HEK293 (cell line): ENCODE measurements at regions not wholly inside any gene's neighbourhood (a gene's known extent, or its start where the extent isn't known, plus 50 kb on each side); places are given as distances from the start of the nearest gene placed in this dataset.

Source experiments
- CTCF ChIA-PET: fragments of 350-600 bp; formaldehyde crosslinking; extraction: SDS; loops from one replicate; lab custom pipeline; 2021; ENCODE audit warnings: antibody characterized with exemption; lab: Yijun Ruan, JAX
- POLR2A ChIA-PET: fragments of 300-600 bp; formaldehyde crosslinking; extraction: SDS; loops from one replicate; lab custom pipeline; 2020; ENCODE audit warnings: antibody characterized with exemption, inconsistent platforms; lab: Yijun Ruan, JAX
- H3K27ac ChIP-seq: fragments of 200-500 bp; sonication (Bioruptor generic); 2 replicates; pipeline ENCODE4 v1.5.1; 2014; ENCODE audit warnings: low read depth, low read length, control low read depth, inconsistent platforms; ENCODE audit errors: extremely low read depth
- H3K36me3 ChIP-seq, 2 experiments: fragments of 200-500 bp in 1 of 2; sonication (Bioruptor generic) in 1 of 2; 1 replicate in 1 of 2; 2 replicates in 1 of 2; pipeline ENCODE4 v1.5.1; 2014 to 2017; ENCODE audit warnings: inconsistent platforms in 2 of 2, low read length in 2 of 2; ENCODE audit not compliant: control insufficient read depth in 2 of 2, insufficient read depth in 1 of 2
- H3K4me1 ChIP-seq: fragments of 200-500 bp; sonication (Bioruptor generic); 2 replicates; pipeline ENCODE4 v1.5.1; 2014; ENCODE audit warnings: mild to moderate bottlenecking, low read length, inconsistent platforms; ENCODE audit not compliant: control insufficient read depth, insufficient read depth
- H3K4me3 ChIP-seq: 2 replicates; pipeline ENCODE4 v1.5.1; 2011; ENCODE audit warnings: low read depth, mild to moderate bottlenecking, control low read depth, low read length, moderate library complexity
- H3K9me3 ChIP-seq: fragments of 200-500 bp; sonication (Bioruptor generic); 2 replicates; pipeline ENCODE4 v1.5.1; 2014; ENCODE audit warnings: low read depth, low read length, inconsistent platforms; ENCODE audit not compliant: control insufficient read depth, insufficient read depth
- GLI4 ChIP-seq: fragments of 450-650 bp; formaldehyde crosslinking; IDR thresholded peaks from 2 replicates; pipeline ENCODE4 v1.5.1; 2016; ENCODE audit warnings: missing biosample characterization, missing genetic modification characterization
- HOXA7 ChIP-seq: sonication (generic); formaldehyde crosslinking; IDR thresholded peaks from 2 replicates; pipeline ENCODE4 v1.8.1; 2022; ENCODE audit warnings: missing genetic modification reagents, borderline replicate concordance
- HOXC10 ChIP-seq: sonication (generic); formaldehyde crosslinking; IDR thresholded peaks from 2 replicates; pipeline ENCODE4 v1.8.1; 2023; ENCODE audit warnings: mild to moderate bottlenecking, missing genetic modification reagents
- KLF1 ChIP-seq: fragments of 450-650 bp; formaldehyde crosslinking; IDR thresholded peaks from 2 replicates; pipeline ENCODE4 v1.5.1; 2016; ENCODE audit warnings: missing biosample characterization, missing genetic modification characterization
- KLF16 ChIP-seq: fragments of 450-650 bp; formaldehyde crosslinking; IDR thresholded peaks from 2 replicates; pipeline ENCODE4 v1.5.1; 2017; ENCODE audit warnings: missing biosample characterization, missing genetic modification characterization
- PBX3 ChIP-seq: sonication (generic); formaldehyde crosslinking; IDR thresholded peaks from 2 replicates; pipeline ENCODE4 v1.8.1; 2022; ENCODE audit warnings: mild to moderate bottlenecking, moderate library complexity, missing genetic modification reagents
- PRDM10 ChIP-seq: fragments of 450-650 bp; formaldehyde crosslinking; IDR thresholded peaks from 2 replicates; pipeline ENCODE4 v1.5.1; 2016; ENCODE audit warnings: missing biosample characterization, missing genetic modification characterization
- SALL2 ChIP-seq: fragments of 450-650 bp; formaldehyde crosslinking; IDR thresholded peaks from 2 replicates; pipeline ENCODE4 v1.5.0; 2017; ENCODE audit warnings: missing biosample characterization, mild to moderate bottlenecking, missing genetic modification characterization, borderline replicate concordance
- ZBTB20 ChIP-seq: fragments of 450-650 bp; formaldehyde crosslinking; IDR thresholded peaks from 2 replicates; pipeline ENCODE4 v1.5.1; 2016; ENCODE audit warnings: missing biosample characterization, missing genetic modification characterization
- ZNF157 ChIP-seq: fragments of 450-650 bp; formaldehyde crosslinking; IDR thresholded peaks from 2 replicates; pipeline ENCODE4 v1.5.1; 2016; ENCODE audit warnings: missing biosample characterization, missing genetic modification characterization
- ZNF202 ChIP-seq: fragments of 450-650 bp; formaldehyde crosslinking; IDR thresholded peaks from 2 replicates; pipeline ENCODE4 v1.5.1; 2016; ENCODE audit warnings: missing biosample characterization, missing genetic modification characterization, borderline replicate concordance
- ZNF366 ChIP-seq: fragments of 450-650 bp; formaldehyde crosslinking; conservative IDR thresholded peaks from 2 replicates; pipeline ENCODE4 v1.5.1; 2016; ENCODE audit warnings: missing biosample characterization, missing genetic modification characterization
- ZNF404 ChIP-seq: fragments of 450-650 bp; formaldehyde crosslinking; IDR thresholded peaks from 2 replicates; pipeline ENCODE4 v1.5.1; 2017; ENCODE audit warnings: missing biosample characterization, missing genetic modification characterization
- ZNF501 ChIP-seq: fragments of 450-650 bp; formaldehyde crosslinking; IDR thresholded peaks from 2 replicates; pipeline ENCODE4 v1.5.1; 2016; ENCODE audit warnings: missing biosample characterization, missing genetic modification characterization
- ZNF510 ChIP-seq: fragments of 450-650 bp; formaldehyde crosslinking; IDR thresholded peaks from 2 replicates; pipeline ENCODE4 v1.5.1; 2018; ENCODE audit warnings: mild to moderate bottlenecking, missing genetic modification characterization, missing biosample characterization; ENCODE audit not compliant: insufficient replicate concordance
- ZNF513 ChIP-seq: fragments of 450-650 bp; IDR thresholded peaks from 2 replicates; pipeline ENCODE4 v1.5.1; 2018; ENCODE audit warnings: missing biosample characterization, missing genetic modification characterization
- ZNF521 ChIP-seq: fragments of 450-650 bp; formaldehyde crosslinking; IDR thresholded peaks from 2 replicates; pipeline ENCODE4 v1.5.1; 2017; ENCODE audit warnings: missing biosample characterization, mild to moderate bottlenecking, missing genetic modification characterization
- ZNF561 ChIP-seq: fragments of 450-650 bp; IDR thresholded peaks from 2 replicates; pipeline ENCODE4 v1.5.1; 2018; ENCODE audit warnings: missing biosample characterization, missing genetic modification characterization, borderline replicate concordance
- ZNF571 ChIP-seq: fragments of 450-650 bp; formaldehyde crosslinking; IDR thresholded peaks from 2 replicates; pipeline ENCODE4 v1.5.0; 2017; ENCODE audit warnings: missing biosample characterization, missing genetic modification characterization
- ZNF596 ChIP-seq: fragments of 450-650 bp; IDR thresholded peaks from 2 replicates; pipeline ENCODE4 v1.5.0; 2018; ENCODE audit warnings: missing biosample characterization, mild to moderate bottlenecking, missing genetic modification characterization, moderate library complexity
- ZNF600 ChIP-seq: fragments of 450-650 bp; formaldehyde crosslinking; IDR thresholded peaks from 2 replicates; pipeline ENCODE4 v1.5.1; 2016; ENCODE audit warnings: missing biosample characterization, missing genetic modification characterization
- ZNF624 ChIP-seq: fragments of 450-650 bp; formaldehyde crosslinking; IDR thresholded peaks from 2 replicates; pipeline ENCODE4 v1.5.1; 2017; ENCODE audit warnings: missing biosample characterization, missing genetic modification characterization
- ZSCAN5A ChIP-seq: fragments of 450-650 bp; formaldehyde crosslinking; IDR thresholded peaks from 2 replicates; pipeline ENCODE4 v1.5.1; 2016; ENCODE audit warnings: missing biosample characterization, missing genetic modification characterization

GRCh38 chr10:53088961-53089360 is 316.4 kb upstream of the MBL2 start (continued):
- TF ChIP-seq ZNF513 (no peak), ZNF596 (tag by site-specific recombination) (no peak), ZNF366 (no peak), ZNF571 (tag by site-specific recombination) (no peak), ZNF404 (tag by site-specific recombination) (no peak), ZNF561 (tag by site-specific recombination) (no peak), HOXA7 (CRISPR knock-in tag) (no peak)
- TF ChIP-seq, all 188 proteins: peak for 0

GRCh38 chr10:53079283-53079682 is 306.7 kb upstream of the MBL2 start:
- no peaks in the 10 kb centered on the region for H3K4me1 ChIP-seq
- POLR2A ChIA-PET = no interaction called here

More at GRCh38 chr10:53079283-53079682, 306.7 kb upstream of the MBL2 start:
- CTCF ChIA-PET = no interaction called here
- TF ChIP-seq ZNF501 (tag by site-specific recombination) (no peak), HOXC10 (CRISPR knock-in tag) (no peak), ZBTB20 (tag by site-specific recombination) (no peak), GLI4 (tag by site-specific recombination) (no peak), ZNF157 (no peak), ZNF600 (no peak), PBX3 (CRISPR knock-in tag) (no peak), ZSCAN5A (no peak), KLF16 (tag by site-specific recombination) (no peak), PRDM10 (tag by site-specific recombination) (no peak), ZNF624 (tag by site-specific recombination) (no peak), ZNF510 (no peak), ZNF202 (tag by site-specific recombination) (no peak), SALL2 (tag by site-specific recombination) (no peak), KLF1 (no peak), ZNF521 (tag by site-specific recombination) (no peak)
- Histone ChIP-seq H3K36me3 (no peaks in the 10 kb centered on the region), H3K9me3 (no peaks in the 10 kb centered on the region), H3K4me3 (no peak overlapping the region), H3K27ac (no peak overlapping the region)
